Skeletal muscle satellite cell (primary cell): ENCODE measurements at regions not wholly inside any gene's neighbourhood (a gene's known extent, or its start where the extent isn't known, plus 50 kb on each side); places are given as distances from the start of the nearest gene placed in this dataset.
"Not testable (repeated sequence)": the region's sequence is repeated elsewhere in the genome, so short reads cannot be mapped to it uniquely, and the experiment has no call there.

Experiments
- H3K27me3 ChIP-seq: 2 replicates; pipeline ENCODE4 v1.7.0; 2013; ENCODE audit warnings: low read length; ENCODE audit not compliant: control insufficient read depth, insufficient read depth
- H3K36me3 ChIP-seq: 2 replicates; pipeline ENCODE4 v1.7.0; 2013; ENCODE audit warnings: mild to moderate bottlenecking, control low read depth, low read length; ENCODE audit not compliant: insufficient read depth
- H3K4me1 ChIP-seq: 2 replicates; pipeline ENCODE4 v1.7.0; 2013; ENCODE audit warnings: low read length; ENCODE audit not compliant: control insufficient read depth, insufficient read depth
- H3K4me2 ChIP-seq: 2 replicates; pipeline ENCODE4 v1.7.0; 2013; ENCODE audit warnings: mild to moderate bottlenecking, low read length
- H3K4me3 ChIP-seq: 2 replicates; pipeline ENCODE4 v1.7.0; 2013; ENCODE audit warnings: low read length
- H3K9ac ChIP-seq: 2 replicates; pipeline ENCODE4 v1.7.0; 2013; ENCODE audit warnings: mild to moderate bottlenecking, low read depth, low read length, moderate library complexity
- H3K9me3 ChIP-seq: replicated peaks from 2 replicates; pipeline ENCODE4 v1.7.0; 2013; ENCODE audit warnings: mild to moderate bottlenecking, control low read depth, low read length

- no peak overlapping the region for H3K4me2 ChIP-seq
- no peaks in the 10 kb centered on the region for H3K27me3 ChIP-seq
- H3K9ac ChIP-seq = no peak overlapping the region
- no peak overlapping the region for H3K4me3 ChIP-seq
- peaks cover 13% of the 10 kb centered on the region for H3K4me1 ChIP-seq
- no peaks in the 10 kb centered on the region for H3K9me3 ChIP-seq
- H3K36me3 ChIP-seq = no peaks in the 10 kb centered on the region
Measured at GRCh38 chr5:110812639-110813038, 73.8 kb downstream of the SLC25A46 start.

- H3K27me3 ChIP-seq = no peaks in the 10 kb centered on the region
- H3K9ac ChIP-seq = no peak overlapping the region
- H3K9me3 ChIP-seq = no peaks in the 10 kb centered on the region
- H3K4me2 ChIP-seq = no peak overlapping the region
- H3K4me1 ChIP-seq = peaks cover 13% of the 10 kb centered on the region
- H3K4me3 ChIP-seq = no peak overlapping the region
- H3K36me3 ChIP-seq = no peaks in the 10 kb centered on the region
Measured at GRCh38 chr5:110815916-110816605, 77.3 kb downstream of the SLC25A46 start.

- Histone ChIP-seq H3K27me3 (no peaks in the 10 kb centered on the region), H3K9me3 (no peaks in the 10 kb centered on the region), H3K4me2 (peak overlapping the region; percentile 74)
Measured at GRCh38 chr5:110817459-110817858, 78.7 kb downstream of the SLC25A46 start.

GRCh38 chr5:110823571-110823970, 84.8 kb downstream of the SLC25A46 start:
- no peaks in the 10 kb centered on the region for H3K4me1 ChIP-seq
- H3K36me3 ChIP-seq = no peaks in the 10 kb centered on the region
- peaks cover 12% of the 10 kb centered on the region for H3K9me3 ChIP-seq
- H3K4me3 ChIP-seq = no peak overlapping the region
- no peaks in the 10 kb centered on the region for H3K27me3 ChIP-seq
- no peak overlapping the region for H3K4me2 ChIP-seq
- H3K9ac ChIP-seq = no peak overlapping the region

More at GRCh38 chr5:110817459-110817858, 78.7 kb downstream of the SLC25A46 start:
- Histone ChIP-seq H3K9ac (no peak overlapping the region), H3K4me3 (peak overlapping the region; percentile 26), H3K36me3 (no peaks in the 10 kb centered on the region), H3K4me1 (peaks cover 13% of the 10 kb centered on the region)

- H3K9ac ChIP-seq = no peak overlapping the region
- H3K4me3 ChIP-seq = no peak overlapping the region
- peaks cover 12% of the 10 kb centered on the region for H3K9me3 ChIP-seq
- H3K27me3 ChIP-seq = no peaks in the 10 kb centered on the region
- no peaks in the 10 kb centered on the region for H3K36me3 ChIP-seq
- H3K4me2 ChIP-seq = no peak overlapping the region
- no peaks in the 10 kb centered on the region for H3K4me1 ChIP-seq
Measured at GRCh38 chr5:110824936-110825441, 86.2 kb downstream of the SLC25A46 start.

GRCh38 chr5:110832683-110833082, 93.9 kb downstream of the SLC25A46 start:
- Histone ChIP-seq H3K9me3 (no peaks in the 10 kb centered on the region), H3K27me3 (no peaks in the 10 kb centered on the region), H3K4me1 (no peaks in the 10 kb centered on the region), H3K4me3 (no peak overlapping the region), H3K9ac (no peak overlapping the region), H3K36me3 (no peaks in the 10 kb centered on the region), H3K4me2 (no peak overlapping the region)

- H3K4me1 ChIP-seq, H3K27me3 ChIP-seq, H3K9ac ChIP-seq, H3K4me2 ChIP-seq, H3K4me3 ChIP-seq, H3K36me3 ChIP-seq, H3K9me3 ChIP-seq: not testable (repeated sequence)
Measured at GRCh38 chr5:110834933-110835332, 96.1 kb downstream of the SLC25A46 start.

- Histone ChIP-seq H3K9ac (no peak overlapping the region), H3K9me3 (no peaks in the 10 kb centered on the region), H3K4me1 (no peaks in the 10 kb centered on the region), H3K4me2 (no peak overlapping the region), H3K27me3 (no peaks in the 10 kb centered on the region), H3K36me3 (no peaks in the 10 kb centered on the region), H3K4me3 (no peak overlapping the region)
Measured at GRCh38 chr5:110836851-110837250, 98.0 kb downstream of the SLC25A46 start.

- not testable (repeated sequence) for H3K9ac ChIP-seq, H3K9me3 ChIP-seq, H3K4me1 ChIP-seq, H3K27me3 ChIP-seq, H3K4me2 ChIP-seq, H3K4me3 ChIP-seq, H3K36me3 ChIP-seq
Measured at GRCh38 chr5:110838357-110838756, 99.5 kb downstream of the SLC25A46 start.

GRCh38 chr5:110838961-110839360, 100.2 kb downstream of the SLC25A46 start:
- no peak overlapping the region for H3K4me2 ChIP-seq
- no peaks in the 10 kb centered on the region for H3K4me1 ChIP-seq
- H3K9ac ChIP-seq = no peak overlapping the region
- H3K36me3 ChIP-seq = no peaks in the 10 kb centered on the region
- no peaks in the 10 kb centered on the region for H3K9me3 ChIP-seq
- H3K4me3 ChIP-seq = no peak overlapping the region
- no peaks in the 10 kb centered on the region for H3K27me3 ChIP-seq

- no peaks in the 10 kb centered on the region for H3K36me3 ChIP-seq
- no peak overlapping the region for H3K4me3 ChIP-seq
- H3K9ac ChIP-seq = no peak overlapping the region
- H3K4me2 ChIP-seq = no peak overlapping the region
- no peaks in the 10 kb centered on the region for H3K9me3 ChIP-seq
- H3K4me1 ChIP-seq = no peaks in the 10 kb centered on the region
- H3K27me3 ChIP-seq = no peaks in the 10 kb centered on the region
Measured at GRCh38 chr5:110840347-110840960, 101.6 kb downstream of the SLC25A46 start.

GRCh38 chr5:110841137-110841536, 102.3 kb downstream of the SLC25A46 start:
- Histone ChIP-seq H3K4me2 (no peak overlapping the region), H3K4me3 (no peak overlapping the region), H3K9ac (no peak overlapping the region), H3K27me3 (no peaks in the 10 kb centered on the region), H3K36me3 (no peaks in the 10 kb centered on the region), H3K4me1 (no peaks in the 10 kb centered on the region), H3K9me3 (no peaks in the 10 kb centered on the region)
